SU-DHL-6 (cell line): ENCODE measurements at regions not wholly inside any gene's neighbourhood (a gene's known extent, or its start where the extent isn't known, plus 50 kb on each side); places are given as distances from the start of the nearest gene placed in this dataset.

Experiments used
- CTCF ChIP-seq: fragments of 200-600 bp; sonication (generic); IDR thresholded peaks from one replicate; pipeline ENCODE4 v1.5.1; 2017; ENCODE audit warnings: antibody characterized with exemption, mild to moderate bottlenecking, low read length, moderate library complexity; ENCODE audit not compliant: insufficient read depth, poor library complexity, severe bottlenecking
- EZH2phosphoT487 ChIP-seq: fragments of 200-600 bp; sonication (generic), shearing (Covaris generic); conservative IDR thresholded peaks from 2 replicates; pipeline ENCODE4 v1.6.1; 2018; ENCODE audit warnings: mild to moderate bottlenecking, antibody characterized with exemption, low read length, moderate library complexity, mixed read lengths

GRCh38 chr15:93266291-93266690 is 177.3 kb upstream of the RGMA start:
- TF ChIP-seq CTCF (no peak), EZH2phosphoT487 (no peak)
